ENCODE measurements at regions not wholly inside any gene's neighbourhood (a gene's known extent, or its start where the extent isn't known, plus 50 kb on each side); places are given as distances from the start of the nearest gene placed in this dataset.

- Histone ChIP-seq H4K91ac (ENCODE audit: insufficient read length, low read depth, low read length) (no peak overlapping the region), H4K5ac (ENCODE audit: insufficient read length, low read depth, low read length) (no peak overlapping the region), H3K9ac (ENCODE audit: extremely low read depth, insufficient read length, low read length) (no peak overlapping the region), H2BK5ac (ENCODE audit: insufficient read length, low read length) (no peak overlapping the region), H2BK12ac (ENCODE audit: insufficient read length, low read depth, low read length) (no peak overlapping the region), H3K18ac (ENCODE audit: insufficient read length, low read depth, low read length) (no peak overlapping the region), H3K4me2 (ENCODE audit: insufficient read depth, insufficient read length, low read length) (no peak overlapping the region), H2BK15ac (ENCODE audit: low read depth, low read length) (no peak overlapping the region), H3K23ac (ENCODE audit: insufficient read length, low read depth, low read length) (no peak overlapping the region), H2AK5ac (ENCODE audit: insufficient read length, low read length) (no peak overlapping the region), H3T11ph (ENCODE audit: low read length) (no peak overlapping the region), H3K23me2 (ENCODE audit: insufficient read length, low read depth, low read length, poor library complexity, severe bottlenecking) (no peaks in the 10 kb centered on the region), H3K4me1 (ENCODE audit: insufficient read depth, low read length) (no peaks in the 10 kb centered on the region), H4K20me1 (ENCODE audit: control insufficient read depth, insufficient read depth, insufficient read length) (no peaks in the 10 kb centered on the region), H2BK120ac (ENCODE audit: low read depth, low read length, poor library complexity, severe bottlenecking) (no peak overlapping the region), H2AFZ (ENCODE audit: low read length) (no peak overlapping the region), H3K9me3 (ENCODE audit: control insufficient read depth, low read depth, low read length) (peaks cover 34% of the 10 kb centered on the region), H3K27me3 (ENCODE audit: insufficient read depth, low read length) (no peaks in the 10 kb centered on the region), H3K56ac (ENCODE audit: insufficient read length, low read depth, low read length) (no peak overlapping the region), H3K14ac (ENCODE audit: insufficient read depth, low read length) (no peak overlapping the region), H3K79me1 (ENCODE audit: insufficient read depth, low read depth, low read length, poor library complexity, severe bottlenecking) (no peaks in the 10 kb centered on the region), H3K79me2 (ENCODE audit: insufficient read depth, low read length) (no peaks in the 10 kb centered on the region), H3K27ac (ENCODE audit: insufficient read length, low read depth, low read length) (no peak overlapping the region), H4K8ac (replicated peaks; ENCODE audit: insufficient read length, low read depth, low read length) (no peak overlapping the region), H2BK20ac (ENCODE audit: low read depth, low read length, poor library complexity, severe bottlenecking) (no peak overlapping the region), H3K4ac (ENCODE audit: low read depth, low read length) (no peak overlapping the region)
- Mint-ChIP-seq H3K36me3 (ENCODE audit: insufficient read depth in 1 of 3, low read depth in 3 of 3) (peaks cover 3 to 17% (median 13%) of the 10 kb centered on the region in 3 experiments), H3K4me3 (no peak overlapping the region), H3K9me3 (peaks cover 83 to 87% of the 10 kb centered on the region in 2 experiments), H3K27ac (no peak overlapping the region), H3K27me3 (ENCODE audit: low read depth) (peaks cover 2% of the 10 kb centered on the region), H3K4me1 (no peaks in the 10 kb centered on the region)
- TF ChIP-seq CTCF (conservative IDR thresholded peaks at IDR 0.05): no peak
- DNase-seq: no peak
- WGBS (ENCODE audit: extremely low coverage, insufficient read length, low lambda C conversion rate): no CpG with 5 or more reads among the region's 15 CpGs
Observed at GRCh38 chr7:57579454-57579853, 129.5 kb downstream of the ZNF716 start.

Data from H9 (cell line).